HepG2 (cell line): ENCODE measurements at regions not wholly inside any gene's neighbourhood (a gene's known extent, or its start where the extent isn't known, plus 50 kb on each side); places are given as distances from the start of the nearest gene placed in this dataset.

ENCODE experiments used
- ATAC-seq: fragments of 200-7000 bp; cut with Tn5 transposase; 3 replicates; pipeline ENCODE4 v1.9.1; 2020; ENCODE audit warnings: mild to moderate bottlenecking, moderate library complexity
- BruUV-seq: library from RNA; stranded (reverse); fragments of 400-500 nt; replicated peaks from 2 replicates; lab custom pipeline; 2021; lab: Mats Ljungman, UMichigan
- CTCF ChIA-PET: fragments of 300-600 bp; formaldehyde crosslinking; extraction: SDS; loops from one replicate; lab custom pipeline; 2021; ENCODE audit warnings: low total read pairs, inconsistent platforms, low intra/inter-chr PET ratio; lab: Yijun Ruan, JAX
- POLR2A ChIA-PET: fragments of 350-600 bp; sonication (Branson Sonifier 250); formaldehyde crosslinking; loops from one replicate; lab custom pipeline; 2020; ENCODE audit warnings: antibody characterized with exemption, inconsistent platforms; lab: Yijun Ruan, JAX
- DNase-seq: peaks from one replicate; pipeline ENCODE4 v3.0.0-alpha.2; 2015; ENCODE audit warnings: low spot score
- FAIRE-seq: peaks from 3 replicates; lab custom pipeline; 2011; peaks lifted over from hg19 to GRCh38; lab: Jason Lieb, UNC
- H2AFZ ChIP-seq: one replicate; pipeline ENCODE4 v1.6.1; 2011; ENCODE audit warnings: low read length, inconsistent platforms
- H3K27ac ChIP-seq: fragments of 300-600 bp; 3 replicates; pipeline ENCODE4 v1.8.0; 2011; ENCODE audit warnings: mixed run types, mild to moderate bottlenecking, mixed read lengths, low read length, inconsistent platforms; ENCODE audit not compliant: insufficient read depth; ENCODE audit errors: extremely low read length
- H3K27me3 ChIP-seq, 2 experiments: fragments of 200-600 bp in 1 of 2; 2 replicates in 1 of 2; 3 replicates in 1 of 2; pipeline versions ENCODE4 v1.6.0 to v1.8.0; 2011; ENCODE audit warnings: low read length in 2 of 2, mild to moderate bottlenecking in 2 of 2, moderate library complexity in 2 of 2, inconsistent platforms in 1 of 2; ENCODE audit not compliant: insufficient read depth in 2 of 2, control insufficient read depth in 1 of 2
- H3K36me3 ChIP-seq, 2 experiments: fragments of 200-600 bp in 1 of 2; replicated peaks in 1 of 2; 2 replicates in 1 of 2; 3 replicates in 1 of 2; pipeline versions ENCODE4 v1.5.1 to v1.8.0; 2011; ENCODE audit warnings: low read length in 2 of 2, inconsistent platforms in 1 of 2; ENCODE audit not compliant: insufficient read depth in 2 of 2, control insufficient read depth in 1 of 2
- H3K4me1 ChIP-seq: 2 replicates; pipeline ENCODE4 v1.5.1; 2012; ENCODE audit warnings: low read length, inconsistent platforms; ENCODE audit not compliant: insufficient read depth
- H3K4me2 ChIP-seq: 2 replicates; pipeline ENCODE4 v1.6.0; 2011; ENCODE audit warnings: low read depth, low read length, inconsistent platforms
- H3K4me3 ChIP-seq, 3 experiments: fragments of 200-600 bp in 1 of 3; sonication (generic), shearing (Covaris generic) in 1 of 3; replicated peaks in 1 of 3; 2 replicates each; pipeline ENCODE4 v1.5.1; 2011 to 2016; ENCODE audit warnings: low read length in 3 of 3, inconsistent platforms in 2 of 3, low read depth in 2 of 3, mild to moderate bottlenecking in 2 of 3, control low read depth in 1 of 3, mixed read lengths in 1 of 3; ENCODE audit not compliant: insufficient read depth in 1 of 3
- H3K79me2 ChIP-seq: one replicate; pipeline ENCODE4 v1.6.1; 2011; ENCODE audit warnings: low read length, inconsistent platforms; ENCODE audit not compliant: insufficient read depth
- H3K9ac ChIP-seq: 2 replicates; pipeline ENCODE4 v1.6.0; 2011; ENCODE audit warnings: mild to moderate bottlenecking, low read depth, low read length, inconsistent platforms; ENCODE audit not compliant: insufficient read depth
- H3K9me3 ChIP-seq: 2 replicates; pipeline ENCODE4 v1.5.1; 2012; ENCODE audit warnings: mild to moderate bottlenecking, low read length
- H4K20me1 ChIP-seq: 2 replicates; pipeline ENCODE4 v1.6.0; 2011; ENCODE audit warnings: inconsistent platforms, mild to moderate bottlenecking, low read length, moderate library complexity; ENCODE audit not compliant: insufficient read depth
- HNF1A ChIP-seq, 2 experiments: sonication (generic) in 1 of 2; formaldehyde crosslinking in 1 of 2; IDR thresholded peaks; 2 replicates each; pipeline versions ENCODE4 v1.4.0 to v1.6.1; 2016 to 2020; ENCODE audit warnings: borderline replicate concordance in 1 of 2, low read depth in 1 of 2, mild to moderate bottlenecking in 1 of 2, missing genetic modification reagents in 1 of 2
- LBX2 ChIP-seq: sonication (generic); formaldehyde crosslinking; IDR thresholded peaks from 2 replicates; pipeline ENCODE4 v1.5.0; 2020; ENCODE audit warnings: missing genetic modification reagents, mild to moderate bottlenecking, borderline replicate concordance
- LCORL ChIP-seq, 2 experiments: fragments of 450-650 bp in 1 of 2; sonication (generic) in 1 of 2; formaldehyde crosslinking in 1 of 2; IDR thresholded peaks; 2 replicates each; pipeline versions ENCODE4 v1.5.0 to v1.6.1; 2017 to 2020; ENCODE audit warnings: antibody characterized with exemption in 1 of 2, missing genetic modification reagents in 1 of 2
- MTF1 ChIP-seq: sonication (generic); formaldehyde crosslinking; IDR thresholded peaks from 2 replicates; pipeline ENCODE4 v1.5.0; 2020; ENCODE audit warnings: missing genetic modification reagents
- RORA ChIP-seq: sonication (generic); formaldehyde crosslinking; IDR thresholded peaks from 2 replicates; pipeline ENCODE4 v1.5.0; 2020; ENCODE audit warnings: mild to moderate bottlenecking, missing genetic modification reagents, moderate library complexity
- SRF ChIP-seq: IDR thresholded peaks from 2 replicates; pipeline ENCODE4 v1.6.1; 2011; ENCODE audit warnings: mild to moderate bottlenecking, low read depth, low read length, moderate library complexity
- SRSF9 ChIP-seq: fragments of 200-400 bp; formaldehyde crosslinking; IDR thresholded peaks from 2 replicates; pipeline ENCODE4 v1.6.1; 2018; ENCODE audit warnings: borderline replicate concordance, mild to moderate bottlenecking, low read depth, low read length; ENCODE audit not compliant: insufficient read depth, poor library complexity, severe bottlenecking
- ZMYM4 ChIP-seq: sonication (generic); formaldehyde crosslinking; IDR thresholded peaks from 2 replicates; pipeline ENCODE4 v1.8.1; 2023; ENCODE audit warnings: mild to moderate bottlenecking, missing genetic modification reagents
- ZNF121 ChIP-seq: sonication (generic); formaldehyde crosslinking; IDR thresholded peaks from 2 replicates; pipeline ENCODE4 v1.5.0; 2020; ENCODE audit warnings: mild to moderate bottlenecking, missing genetic modification reagents
- ZNF460 ChIP-seq: sonication (generic); formaldehyde crosslinking; IDR thresholded peaks from 2 replicates; pipeline ENCODE4 v1.5.1; 2020; ENCODE audit warnings: missing genetic modification reagents, mild to moderate bottlenecking, borderline replicate concordance
- ZNF513 ChIP-seq: sonication (generic); formaldehyde crosslinking; conservative IDR thresholded peaks from 2 replicates; pipeline ENCODE4 v1.5.0; 2020; ENCODE audit warnings: missing genetic modification reagents
- ZNF644 ChIP-seq: IDR thresholded peaks from 2 replicates; pipeline ENCODE4 v1.6.1; 2016; ENCODE audit warnings: low read depth
- ZSCAN20 ChIP-seq: sonication (generic); formaldehyde crosslinking; IDR thresholded peaks from 2 replicates; pipeline ENCODE4 v1.4.0; 2020; ENCODE audit warnings: missing genetic modification reagents, mild to moderate bottlenecking, borderline replicate concordance
- WGBS: methylation state at CpG from one replicate; pipeline ENCODE4 v1.1.6; 2017; ENCODE audit warnings: low lambda C conversion rate; 5-methylcytosine and 5-hydroxymethylcytosine counted together
- in situ Hi-C: cut with HindIII; loops from 2 replicates; pipeline ENCODE4 v1.10.0; 2017; ENCODE audit warnings: low pct_unique_long_range_greater_than_20kb; ENCODE audit not compliant: extremely low pct_ligation_motif_present
- intact Hi-C: fragments of 100-400 bp; cut with micrococcal nuclease; formaldehyde crosslinking; loops from one replicate; pipeline ENCODE4 v1.10.0; 2022; ENCODE audit not compliant: unreplicated experiment

- Histone ChIP-seq H3K4me1 (no peaks in the 10 kb centered on the region), H3K4me3 (no peak overlapping the region), H3K9ac (no peak overlapping the region), H3K27me3 (no peaks in the 10 kb centered on the region), H3K79me2 (no peaks in the 10 kb centered on the region), H3K4me2 (no peak overlapping the region), H3K9me3 (peaks cover 11% of the 10 kb centered on the region; the same call in 1 of the 2 replicates), H2AFZ (no peak overlapping the region), H3K36me3 (no peaks in the 10 kb centered on the region), H4K20me1 (no peaks in the 10 kb centered on the region), H3K27ac (no peak overlapping the region)
- in situ Hi-C loops, result no loop called here
- WGBS, result 0% methylated on average over 1 of the region's 1 CpG
- intact Hi-C loops, result no loop called here
- CTCF ChIA-PET, result no interaction called here
- no peak for ATAC-seq
- POLR2A ChIA-PET, result no interaction called here
- DNase-seq, result no peak
- FAIRE-seq, result no peak
- no TSS peak for BruUV-seq
- TF ChIP-seq ZNF460 (CRISPR knock-in tag) (no peak), ZNF644 (CRISPR knock-in tag) (no peak), ZNF121 (CRISPR knock-in tag) (no peak), HNF1A (IDR thresholded peaks at IDR 0.05; ENCODE audit: low read depth) (no peak), HNF1A (CRISPR knock-in tag; IDR thresholded peaks at IDR 0.05; ENCODE audit: borderline replicate concordance) (no peak), LBX2 (CRISPR knock-in tag) (no peak), MTF1 (CRISPR knock-in tag) (no peak), ZSCAN20 (no peak), RORA (no peak), SRF (no peak), ZMYM4 (CRISPR knock-in tag) (no peak), SRSF9 (no peak), LCORL (IDR thresholded peaks at IDR 0.05) (no peak), LCORL (CRISPR knock-in tag; IDR thresholded peaks at IDR 0.05) (no peak), ZNF513 (CRISPR knock-in tag) (no peak)
Measured at GRCh38 chr10:2030046-2030445, 292.7 kb upstream of the ADARB2 start.
